Esophagus squamous epithelium (tissue), 4 donors: ENCODE measurements at regions not wholly inside any gene's neighbourhood (a gene's known extent, or its start where the extent isn't known, plus 50 kb on each side); places are given as distances from the start of the nearest gene placed in this dataset.

ENCODE experiments used
- POLR2A ChIP-seq, 4 donors: fragments of 450-650 bp; IDR thresholded peaks; one replicate each; pipeline ENCODE4 v1.6.1; 2017; ENCODE audit warnings: antibody characterized with exemption in 4 of 4, mild to moderate bottlenecking in 4 of 4, moderate library complexity in 3 of 4
- TF ChIP-seq, protein P1 (sequence below), 6 experiments: fragments of 450-650 bp in 4 of 6; fragments of 200-600 bp in 2 of 6; sonication (generic) in 2 of 6; IDR thresholded peaks; one replicate each; pipeline ENCODE4 v1.5.1; 2016 to 2019; ENCODE audit warnings: antibody characterized with exemption in 6 of 6, mild to moderate bottlenecking in 4 of 6, moderate library complexity in 4 of 6

DNA sequence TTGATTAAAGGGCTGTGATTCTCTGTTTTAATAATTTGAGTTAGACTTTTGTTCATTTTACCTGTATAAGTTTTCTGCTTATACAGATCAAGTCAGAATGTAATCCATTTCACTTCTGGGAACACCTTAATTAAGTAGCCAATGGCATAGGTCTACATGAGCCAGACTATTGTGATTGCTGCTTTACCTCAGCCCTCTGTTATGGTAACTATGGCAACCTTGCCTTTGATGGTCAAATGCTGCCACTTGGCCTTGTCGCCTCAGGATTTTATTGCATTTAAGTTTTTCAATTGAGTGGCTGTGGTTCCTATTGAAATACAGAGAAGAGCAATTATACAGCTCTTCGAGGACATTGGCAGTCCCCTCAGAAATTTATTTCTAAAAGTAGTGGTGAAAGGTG, 64.3 kb upstream of the TMEM106B start:
- TF ChIP-seq, protein P1, sequence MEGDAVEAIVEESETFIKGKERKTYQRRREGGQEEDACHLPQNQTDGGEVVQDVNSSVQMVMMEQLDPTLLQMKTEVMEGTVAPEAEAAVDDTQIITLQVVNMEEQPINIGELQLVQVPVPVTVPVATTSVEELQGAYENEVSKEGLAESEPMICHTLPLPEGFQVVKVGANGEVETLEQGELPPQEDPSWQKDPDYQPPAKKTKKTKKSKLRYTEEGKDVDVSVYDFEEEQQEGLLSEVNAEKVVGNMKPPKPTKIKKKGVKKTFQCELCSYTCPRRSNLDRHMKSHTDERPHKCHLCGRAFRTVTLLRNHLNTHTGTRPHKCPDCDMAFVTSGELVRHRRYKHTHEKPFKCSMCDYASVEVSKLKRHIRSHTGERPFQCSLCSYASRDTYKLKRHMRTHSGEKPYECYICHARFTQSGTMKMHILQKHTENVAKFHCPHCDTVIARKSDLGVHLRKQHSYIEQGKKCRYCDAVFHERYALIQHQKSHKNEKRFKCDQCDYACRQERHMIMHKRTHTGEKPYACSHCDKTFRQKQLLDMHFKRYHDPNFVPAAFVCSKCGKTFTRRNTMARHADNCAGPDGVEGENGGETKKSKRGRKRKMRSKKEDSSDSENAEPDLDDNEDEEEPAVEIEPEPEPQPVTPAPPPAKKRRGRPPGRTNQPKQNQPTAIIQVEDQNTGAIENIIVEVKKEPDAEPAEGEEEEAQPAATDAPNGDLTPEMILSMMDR (IDR thresholded peaks at IDR 0.05): no peak
- no peak for TF ChIP-seq POLR2A (IDR thresholded peaks at IDR 0.05)
